ENCODE measurements at regions not wholly inside any gene's neighbourhood (a gene's known extent, or its start where the extent isn't known, plus 50 kb on each side); places are given as distances from the start of the nearest gene placed in this dataset.

- TF ChIP-seq REST (IDR thresholded peaks at IDR 0.05; ENCODE audit: low read depth, low read length), result no peak
Observed at GRCh38 chr14:40003773-40004172, 571.5 kb upstream of the FBXO33 start (continued).

GRCh38 chr14:39998854-39999253 is 566.6 kb upstream of the FBXO33 start:
- no peak overlapping the region for H3K27ac ChIP-seq (ENCODE audit: low read depth in 2 of 2, low read length in 1 of 2)
- H3K4me2 ChIP-seq, result no peak overlapping the region
- no peak for DNase-seq
- no peaks in the 10 kb centered on the region for H3K9me3 ChIP-seq
- no peak overlapping the region for H2AFZ ChIP-seq (ENCODE audit: low read depth)
- no peaks in the 10 kb centered on the region for H3K27me3 ChIP-seq (ENCODE audit: insufficient read depth)
- CTCF ChIA-PET, result no interaction called here
- H3F3A ChIP-seq (replicated peaks; ENCODE audit: insufficient read depth), result no peaks in the 10 kb centered on the region
- no peaks in the 10 kb centered on the region for H3K36me3 ChIP-seq (replicated peaks in 1 of 2; ENCODE audit: control insufficient read depth in 1 of 2, insufficient read depth in 2 of 2, low read length in 1 of 2)
- no peaks in the 10 kb centered on the region for H3K79me2 ChIP-seq (ENCODE audit: insufficient read depth)
- H3K9ac ChIP-seq, result no peak overlapping the region
- no peak overlapping the region for H3K4me3 ChIP-seq (ENCODE audit: low read depth in 2 of 2, low read length in 1 of 2)
- H4K20me1 ChIP-seq (ENCODE audit: insufficient read depth), result no peaks in the 10 kb centered on the region
- TF ChIP-seq RAD21 (IDR thresholded peaks at IDR 0.05; ENCODE audit: low read length) (no peak), EP300 (IDR thresholded peaks at IDR 0.05; ENCODE audit: borderline replicate concordance in 1 of 2, low read depth in 1 of 2, low read length in 1 of 2) (no peak), PBX3 (IDR thresholded peaks at IDR 0.05) (no peak), YY1 (IDR thresholded peaks at IDR 0.05; ENCODE audit: low read depth) (no peak), RXRA (IDR thresholded peaks at IDR 0.05; ENCODE audit: borderline replicate concordance, low read depth) (no peak), POLR2AphosphoS5 (IDR thresholded peaks at IDR 0.05; ENCODE audit: low read depth, low read length) (no peak), GABPA (IDR thresholded peaks at IDR 0.05; ENCODE audit: low read depth) (no peak), TCF12 (IDR thresholded peaks at IDR 0.05) (no peak), FOXM1 (IDR thresholded peaks at IDR 0.05; ENCODE audit: low read depth) (no peak), CTCF (IDR thresholded peaks at IDR 0.05) (no peak), RFX5 (IDR thresholded peaks at IDR 0.05; ENCODE audit: low read length) (no peak), JUND (IDR thresholded peaks at IDR 0.05) (no peak), FOXJ3 (CRISPR knock-in tag; IDR thresholded peaks at IDR 0.05) (no peak)
- POLR2A ChIA-PET, result no interaction called here
- WGBS (ENCODE audit: low lambda C conversion rate), result 3% methylated on average over 6 of the region's 6 CpGs
- no peaks in the 10 kb centered on the region for H3K4me1 ChIP-seq (ENCODE audit: control insufficient read depth in 1 of 2, insufficient read depth in 2 of 2, low read depth in 1 of 2, low read length in 1 of 2)
- no peaks in the 10 kb centered on the region for H3K9me2 ChIP-seq
